LNCAP (cell line): ENCODE measurements at regions not wholly inside any gene's neighbourhood (a gene's known extent, or its start where the extent isn't known, plus 50 kb on each side); places are given as distances from the start of the nearest gene placed in this dataset.

Source experiments
- TF ChIP-seq, protein P1 (sequence below): fragments of 450-650 bp; IDR thresholded peaks from 2 replicates; pipeline ENCODE4 v1.5.1; 2017; ENCODE audit warnings: mild to moderate bottlenecking

- TF ChIP-seq, protein P1, sequence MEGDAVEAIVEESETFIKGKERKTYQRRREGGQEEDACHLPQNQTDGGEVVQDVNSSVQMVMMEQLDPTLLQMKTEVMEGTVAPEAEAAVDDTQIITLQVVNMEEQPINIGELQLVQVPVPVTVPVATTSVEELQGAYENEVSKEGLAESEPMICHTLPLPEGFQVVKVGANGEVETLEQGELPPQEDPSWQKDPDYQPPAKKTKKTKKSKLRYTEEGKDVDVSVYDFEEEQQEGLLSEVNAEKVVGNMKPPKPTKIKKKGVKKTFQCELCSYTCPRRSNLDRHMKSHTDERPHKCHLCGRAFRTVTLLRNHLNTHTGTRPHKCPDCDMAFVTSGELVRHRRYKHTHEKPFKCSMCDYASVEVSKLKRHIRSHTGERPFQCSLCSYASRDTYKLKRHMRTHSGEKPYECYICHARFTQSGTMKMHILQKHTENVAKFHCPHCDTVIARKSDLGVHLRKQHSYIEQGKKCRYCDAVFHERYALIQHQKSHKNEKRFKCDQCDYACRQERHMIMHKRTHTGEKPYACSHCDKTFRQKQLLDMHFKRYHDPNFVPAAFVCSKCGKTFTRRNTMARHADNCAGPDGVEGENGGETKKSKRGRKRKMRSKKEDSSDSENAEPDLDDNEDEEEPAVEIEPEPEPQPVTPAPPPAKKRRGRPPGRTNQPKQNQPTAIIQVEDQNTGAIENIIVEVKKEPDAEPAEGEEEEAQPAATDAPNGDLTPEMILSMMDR = no peak
Observed at GRCh38 chr1:204814166-204814884, 56.3 kb upstream of the NFASC start.

DNA sequence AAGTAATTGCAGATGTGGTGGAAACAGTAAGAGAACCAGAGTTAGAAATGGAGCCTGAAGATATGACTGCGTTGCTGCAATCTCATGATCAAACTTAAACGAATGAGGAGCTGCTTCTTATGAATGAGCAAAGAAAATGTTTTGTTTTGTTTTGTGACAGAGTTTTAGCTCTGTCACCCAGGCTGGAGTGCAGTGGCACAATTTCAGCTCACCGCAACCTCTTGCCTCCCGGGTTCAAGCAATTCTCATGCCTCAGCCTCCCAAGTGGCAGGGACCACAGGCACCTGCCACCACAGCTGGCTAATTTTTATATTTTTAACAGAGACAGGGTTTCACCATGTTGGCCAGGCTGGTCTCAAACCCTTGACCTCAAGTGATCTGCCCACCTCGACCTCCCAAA, 53.3 kb upstream of the NFASC start:
- TF ChIP-seq, protein P1 = no peak

- TF ChIP-seq, protein P1 = no peak
Observed at GRCh38 chr1:204818998-204819397, 51.7 kb upstream of the NFASC start.

DNA sequence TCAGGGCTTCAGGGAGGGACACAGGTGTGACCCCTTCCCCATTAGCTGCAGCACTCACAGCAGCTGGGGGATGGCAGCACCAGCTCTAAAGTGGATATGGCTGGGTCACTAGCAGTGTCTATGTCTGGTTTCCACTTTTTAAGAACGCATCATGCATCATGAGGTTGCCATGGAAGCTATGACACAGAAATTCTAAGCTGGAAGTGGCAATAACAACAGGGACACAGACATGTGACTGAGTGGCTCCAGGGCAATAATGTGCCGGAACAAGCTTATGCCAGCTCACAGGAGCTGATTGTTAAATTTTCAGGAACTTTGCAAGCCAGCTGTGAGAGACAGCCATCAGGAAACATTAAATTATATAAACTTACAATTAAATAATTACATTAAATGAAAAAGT, 51.2 kb upstream of the NFASC start:
- TF ChIP-seq, protein P1 = no peak
